ENCODE measurements at regions not wholly inside any gene's neighbourhood (a gene's known extent, or its start where the extent isn't known, plus 50 kb on each side); places are given as distances from the start of the nearest gene placed in this dataset.

DNA sequence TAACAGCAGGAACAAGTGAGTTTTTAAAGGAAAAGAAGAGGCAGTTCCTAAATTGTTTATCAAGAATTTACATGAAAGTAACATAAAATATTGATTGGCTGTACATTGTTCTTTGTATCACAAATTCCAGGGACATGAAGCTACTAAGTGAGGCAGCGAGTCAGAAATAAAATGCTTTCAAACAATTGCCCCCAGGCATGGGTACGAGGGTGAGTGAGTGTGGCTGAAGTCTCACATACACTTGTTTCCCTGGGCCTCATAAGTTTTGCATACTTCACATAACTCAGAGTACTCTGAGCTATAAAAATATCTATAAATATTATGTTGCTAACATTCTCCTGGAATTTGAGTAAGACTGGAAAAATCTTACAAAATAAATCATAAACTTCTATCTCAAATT, 511.6 kb upstream of the PRKX start:
- Histone ChIP-seq H3K4me2 (ENCODE audit: insufficient read depth, low read length) (no peak overlapping the region), H3K4me3 (replicated peaks in 1 of 3; ENCODE audit: insufficient read depth in 1 of 3, low read depth in 1 of 3, low read length in 3 of 3) (no peak overlapping the region), H3K4me1 (ENCODE audit: control insufficient read depth, extremely low read depth, insufficient read depth, low read length) (no peaks in the 10 kb centered on the region), H4K20me1 (replicated peaks; ENCODE audit: control insufficient read depth, extremely low read depth, insufficient read depth, low read length) (no peaks in the 10 kb centered on the region), H2AFZ (ENCODE audit: low read depth, low read length) (no peak overlapping the region), H3K36me3 (ENCODE audit: control insufficient read depth in 2 of 2, extremely low read depth in 1 of 2, insufficient read depth in 2 of 2, low read length in 2 of 2) (no peaks in the 10 kb centered on the region), H3K27ac (ENCODE audit: insufficient read depth, low read depth, low read length) (no peak overlapping the region), H3K9me3 (replicated peaks; ENCODE audit: control insufficient read depth, insufficient read depth, low read length) (no peaks in the 10 kb centered on the region), H3K79me2 (ENCODE audit: control insufficient read depth, insufficient read depth, low read length) (no peaks in the 10 kb centered on the region), H3K27me3 (ENCODE audit: control insufficient read depth in 2 of 2, insufficient read depth in 2 of 2, low read length in 2 of 2) (no peaks in the 10 kb centered on the region), H3K9ac (replicated peaks; ENCODE audit: extremely low read depth, insufficient read depth, low read length) (no peak overlapping the region), H3K9me1 (replicated peaks; ENCODE audit: control insufficient read depth, extremely low read depth, insufficient read depth, low read length) (no peaks in the 10 kb centered on the region)
- FAIRE-seq, result no peak
- TF ChIP-seq EZH2 (IDR thresholded peaks at IDR 0.05; ENCODE audit: borderline replicate concordance, low read depth, low read length, severe bottlenecking) (no peak), JUN (IDR thresholded peaks at IDR 0.05; ENCODE audit: borderline replicate concordance, insufficient read depth, insufficient read length, low read depth) (no peak), POLR2AphosphoS5 (IDR thresholded peaks at IDR 0.05; ENCODE audit: insufficient read depth, low read depth, low read length) (no peak), GATA2 (IDR thresholded peaks at IDR 0.05; ENCODE audit: insufficient read depth, insufficient read length, low read depth, low read length) (no peak), FOS (IDR thresholded peaks at IDR 0.05; ENCODE audit: borderline replicate concordance, insufficient read depth, low read length) (no peak), MYC (IDR thresholded peaks at IDR 0.05; ENCODE audit: low read depth, low read length) (no peak), CTCF (IDR thresholded peaks at IDR 0.05; ENCODE audit: extremely low read depth in 1 of 2, insufficient read depth in 1 of 2, low read depth in 1 of 2, low read length in 2 of 2) (no peak), POLR2A (IDR thresholded peaks at IDR 0.05; ENCODE audit: low read depth, low read length) (no peak)
- TF ChIP-seq, protein P1, sequence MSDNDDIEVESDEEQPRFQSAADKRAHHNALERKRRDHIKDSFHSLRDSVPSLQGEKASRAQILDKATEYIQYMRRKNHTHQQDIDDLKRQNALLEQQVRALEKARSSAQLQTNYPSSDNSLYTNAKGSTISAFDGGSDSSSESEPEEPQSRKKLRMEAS (IDR thresholded peaks at IDR 0.05; ENCODE audit: insufficient read depth, insufficient read length), result no peak
- no TSS peak for BruUV-seq (replicated peaks)
- dilution Hi-C loops (cut with MboI; ENCODE audit: extremely low pct_ligation_motif_present, low sequenced_read_pairs) (no loop called here), intact Hi-C loops (cut with micrococcal nuclease) (no loop called here)
- CTCF ChIA-PET, result no interaction called here
- no peak for DNase-seq (ENCODE audit: low read depth, low spot score)
- POLR2A ChIA-PET, result no interaction called here
